ENCODE measurements at regions not wholly inside any gene's neighbourhood (a gene's known extent, or its start where the extent isn't known, plus 50 kb on each side); places are given as distances from the start of the nearest gene placed in this dataset.
"Not testable (repeated sequence)": the region's sequence is repeated elsewhere in the genome, so short reads cannot be mapped to it uniquely, and the experiment has no call there.

DNA sequence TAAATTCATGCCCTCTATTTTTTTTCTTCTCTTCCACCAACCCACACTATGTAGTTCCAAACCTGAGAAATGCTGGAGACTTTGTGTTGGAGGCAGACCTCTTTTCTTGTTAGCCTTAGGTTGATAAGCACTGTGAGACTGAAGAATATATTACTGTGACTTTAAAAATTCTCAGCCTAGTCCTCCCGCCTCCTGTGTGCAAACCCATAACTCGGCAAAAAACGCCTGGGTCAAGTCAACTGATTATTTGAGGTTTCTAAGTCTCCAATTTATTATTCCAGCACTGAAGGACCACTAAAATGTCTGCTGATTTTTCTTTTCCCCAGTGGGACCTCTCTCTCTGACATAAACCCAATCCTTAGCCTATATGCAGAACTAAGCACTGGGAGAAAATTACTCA, 1946.0 kb upstream of the RAG2 start:
- CTCF ChIA-PET, result no interaction called here
- no peak overlapping the region for H3K27ac ChIP-seq (ENCODE audit: low read depth, low read length)
- Mint-ChIP-seq H3K4me1 (no peaks in the 10 kb centered on the region), H3K9me3 (peaks cover 1 to 33% (median 2%) of the 10 kb centered on the region in 5 donors), H3K27ac (peak overlapping the region in 1 of 8 donors; percentile 65), H3K36me3 (no peaks in the 10 kb centered on the region), H3K27me3 (no peaks in the 10 kb centered on the region), H3K4me3 (no peak overlapping the region)
- POLR2A ChIA-PET, result no interaction called here
- no peaks in the 10 kb centered on the region for H3K36me3 ChIP-seq (ENCODE audit: insufficient read depth, low read length)
- H3K4me1 ChIP-seq (ENCODE audit: insufficient read depth, low read length), result no peaks in the 10 kb centered on the region
- H3K4me3 ChIP-seq (ENCODE audit: low read length), result no peak overlapping the region
- no peaks in the 10 kb centered on the region for H3K9me3 ChIP-seq (ENCODE audit: low read length)
- DNase-seq, result no peak
- no peaks in the 10 kb centered on the region for H3K27me3 ChIP-seq (ENCODE audit: insufficient read depth, low read length, poor library complexity, severe bottlenecking)

DNA sequence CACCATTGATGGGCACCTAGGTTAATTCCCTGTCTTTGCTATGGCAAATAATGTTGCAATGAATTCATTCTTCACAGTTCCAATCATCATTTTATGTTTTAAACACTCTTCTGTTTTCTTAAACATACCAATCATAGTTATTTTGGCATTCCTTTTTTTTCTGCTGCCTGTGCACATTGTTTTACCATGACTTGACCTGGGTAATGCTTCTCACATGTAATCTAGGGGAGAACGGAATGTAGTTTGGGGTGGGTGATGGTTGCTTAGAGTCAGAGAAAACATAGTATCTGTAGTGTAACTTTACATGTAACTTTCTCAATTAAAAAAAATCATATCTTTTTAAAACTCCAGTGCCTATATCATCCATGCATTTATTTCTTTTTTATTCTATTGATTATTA, 1945.3 kb upstream of the RAG2 start:
- Mint-ChIP-seq H3K4me3 (no peak overlapping the region), H3K27ac (no peak overlapping the region), H3K36me3 (no peaks in the 10 kb centered on the region), H3K4me1 (no peaks in the 10 kb centered on the region), H3K9me3 (peaks cover 0 to 33% (median 2%) of the 10 kb centered on the region in 5 donors), H3K27me3 (no peaks in the 10 kb centered on the region)
- no peak for DNase-seq
- POLR2A ChIA-PET, result no interaction called here
- no peak overlapping the region for H3K4me3 ChIP-seq (ENCODE audit: low read length)
- CTCF ChIA-PET, result no interaction called here
- H3K36me3 ChIP-seq (ENCODE audit: insufficient read depth, low read length), result no peaks in the 10 kb centered on the region
- H3K9me3 ChIP-seq (ENCODE audit: low read length), result no peaks in the 10 kb centered on the region
- H3K27me3 ChIP-seq (ENCODE audit: insufficient read depth, low read length, poor library complexity, severe bottlenecking), result no peaks in the 10 kb centered on the region
- no peaks in the 10 kb centered on the region for H3K4me1 ChIP-seq (ENCODE audit: insufficient read depth, low read length)
- H3K27ac ChIP-seq (ENCODE audit: low read depth, low read length), result no peak overlapping the region

DNA sequence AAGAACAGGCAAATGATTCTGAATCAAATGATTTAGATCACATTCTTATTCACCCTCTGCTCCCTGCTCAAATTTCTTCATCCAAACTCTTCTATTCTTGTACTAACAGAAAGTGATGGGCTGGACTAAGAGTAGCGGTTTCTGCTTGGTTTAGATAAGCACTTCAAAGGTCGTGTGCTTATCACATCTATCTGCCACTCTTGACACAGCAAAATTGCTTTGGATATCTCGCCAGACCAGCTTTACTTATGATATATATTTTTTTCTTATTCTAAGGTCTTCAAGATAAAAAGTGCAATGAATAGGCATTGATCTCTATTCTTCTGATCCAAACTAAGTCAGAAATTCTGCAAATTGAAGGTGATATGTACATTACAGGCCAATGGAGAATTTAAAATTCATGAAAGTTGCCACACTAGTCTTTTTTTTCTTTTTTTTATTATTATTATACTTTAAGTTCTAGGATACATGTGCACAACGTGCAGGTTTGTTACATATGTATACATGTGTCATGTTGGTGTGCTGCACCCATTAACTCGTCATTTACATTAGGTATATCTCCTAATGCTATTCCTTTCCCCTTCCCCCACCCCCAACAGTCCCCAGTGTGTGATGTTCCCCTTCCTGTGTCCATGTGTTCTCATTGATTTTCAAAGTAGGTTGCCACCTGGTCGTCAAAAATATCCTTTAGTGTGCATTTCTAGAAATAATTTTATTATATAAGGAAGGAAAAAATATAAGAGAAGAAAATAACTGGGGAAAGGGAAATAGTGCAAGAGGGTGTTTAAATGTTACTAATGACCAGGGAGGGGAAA, 1941.0 kb upstream of the RAG2 start:
- H3K27me3 Mint-ChIP-seq, result no peaks in the 10 kb centered on the region
- peaks cover 3 to 40% (median 10%) of the 10 kb centered on the region in 5 donors for H3K9me3 Mint-ChIP-seq
- ChIA-PET CTCF (no interaction called here), POLR2A (no interaction called here)
- H3K4me1 Mint-ChIP-seq, result no peaks in the 10 kb centered on the region
- no peak for DNase-seq
- H3K4me1 ChIP-seq (ENCODE audit: insufficient read depth, low read length), result no peaks in the 10 kb centered on the region
- no peaks in the 10 kb centered on the region for H3K36me3 Mint-ChIP-seq
- H3K9me3 ChIP-seq (ENCODE audit: low read length), result no peaks in the 10 kb centered on the region
- H3K27me3 ChIP-seq (ENCODE audit: insufficient read depth, low read length, poor library complexity, severe bottlenecking), result no peaks in the 10 kb centered on the region
- H3K27ac Mint-ChIP-seq, result no peak overlapping the region
- no peaks in the 10 kb centered on the region for H3K36me3 ChIP-seq (ENCODE audit: insufficient read depth, low read length)
- no peak overlapping the region for H3K27ac ChIP-seq (ENCODE audit: low read depth, low read length)
- no peak overlapping the region for H3K4me3 ChIP-seq (ENCODE audit: low read length)
- no peak overlapping the region for H3K4me3 Mint-ChIP-seq

DNA sequence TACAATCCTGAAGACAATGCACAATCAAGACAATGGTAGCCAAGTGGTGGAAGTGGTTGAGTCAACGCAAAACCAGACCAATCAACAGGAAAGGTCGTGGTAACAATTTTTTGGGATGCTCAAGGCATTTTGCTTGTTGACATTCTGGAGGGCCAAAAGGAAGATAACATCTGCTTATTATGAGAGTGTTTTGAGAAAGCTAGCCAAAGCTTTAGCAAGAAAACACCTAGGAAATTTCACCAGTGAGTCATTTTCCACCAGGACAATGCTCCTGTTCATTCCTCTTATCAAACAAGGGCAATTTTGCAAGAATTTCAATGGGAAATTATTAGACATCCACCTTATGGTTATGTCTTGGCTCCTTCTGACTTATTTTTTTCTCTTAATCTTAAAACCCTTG, 1932.2 kb upstream of the RAG2 start:
- CTCF ChIA-PET, result no interaction called here
- H3K27me3 Mint-ChIP-seq, result no peaks in the 10 kb centered on the region
- H3K27ac Mint-ChIP-seq, result no peak overlapping the region

DNA sequence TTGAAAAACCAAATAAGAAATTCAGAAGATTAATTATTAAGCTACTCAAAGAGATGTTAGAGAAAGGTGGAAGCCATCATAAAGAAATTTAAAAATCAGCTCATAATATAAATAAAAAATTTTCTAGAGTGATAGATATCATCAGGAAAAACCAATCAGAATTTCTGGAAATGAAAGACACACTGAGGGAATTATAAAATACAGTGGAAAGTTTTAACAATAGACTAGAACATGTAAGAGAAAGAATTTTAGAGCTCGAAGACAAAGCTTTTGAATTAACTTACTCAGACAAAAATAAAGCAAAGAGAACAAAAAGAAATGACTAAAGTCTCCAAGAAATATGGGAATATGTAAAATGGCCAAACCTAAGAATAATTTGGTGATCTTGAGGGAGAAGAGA, 1926.9 kb upstream of the RAG2 start:
- ChIA-PET CTCF (no interaction called here), POLR2A (no interaction called here)
- Histone ChIP-seq H3K27ac (ENCODE audit: low read depth, low read length) (no peak overlapping the region), H3K36me3 (ENCODE audit: insufficient read depth, low read length) (no peaks in the 10 kb centered on the region), H3K9me3 (ENCODE audit: low read length) (no peaks in the 10 kb centered on the region), H3K27me3 (ENCODE audit: insufficient read depth, low read length, poor library complexity, severe bottlenecking) (no peaks in the 10 kb centered on the region), H3K4me3 (ENCODE audit: low read length) (no peak overlapping the region), H3K4me1 (ENCODE audit: insufficient read depth, low read length) (no peaks in the 10 kb centered on the region)
- H3K9me3 Mint-ChIP-seq, result peaks cover 4 to 48% (median 26%) of the 10 kb centered on the region in 5 donors
- H3K4me3 Mint-ChIP-seq, result no peak overlapping the region
- no peak overlapping the region for H3K27ac Mint-ChIP-seq
- H3K27me3 Mint-ChIP-seq, result no peaks in the 10 kb centered on the region
- H3K36me3 Mint-ChIP-seq, result no peaks in the 10 kb centered on the region
- no peak for DNase-seq
- H3K4me1 Mint-ChIP-seq, result no peaks in the 10 kb centered on the region

More for the DNA sequence above, 1932.2 kb upstream of the RAG2 start:
- Histone ChIP-seq H3K4me3 (ENCODE audit: low read length) (no peak overlapping the region), H3K27me3 (ENCODE audit: insufficient read depth, low read length, poor library complexity, severe bottlenecking) (no peaks in the 10 kb centered on the region), H3K36me3 (ENCODE audit: insufficient read depth, low read length) (no peaks in the 10 kb centered on the region), H3K9me3 (ENCODE audit: low read length) (no peaks in the 10 kb centered on the region), H3K4me1 (ENCODE audit: insufficient read depth, low read length) (no peaks in the 10 kb centered on the region), H3K27ac (ENCODE audit: low read depth, low read length) (no peak overlapping the region)
- H3K4me1 Mint-ChIP-seq, result no peaks in the 10 kb centered on the region
- POLR2A ChIA-PET, result no interaction called here
- no peaks in the 10 kb centered on the region for H3K36me3 Mint-ChIP-seq
- DNase-seq, result no peak
- no peak overlapping the region for H3K4me3 Mint-ChIP-seq
- H3K9me3 Mint-ChIP-seq, result peaks cover 9 to 51% (median 27%) of the 10 kb centered on the region in 5 donors

DNA sequence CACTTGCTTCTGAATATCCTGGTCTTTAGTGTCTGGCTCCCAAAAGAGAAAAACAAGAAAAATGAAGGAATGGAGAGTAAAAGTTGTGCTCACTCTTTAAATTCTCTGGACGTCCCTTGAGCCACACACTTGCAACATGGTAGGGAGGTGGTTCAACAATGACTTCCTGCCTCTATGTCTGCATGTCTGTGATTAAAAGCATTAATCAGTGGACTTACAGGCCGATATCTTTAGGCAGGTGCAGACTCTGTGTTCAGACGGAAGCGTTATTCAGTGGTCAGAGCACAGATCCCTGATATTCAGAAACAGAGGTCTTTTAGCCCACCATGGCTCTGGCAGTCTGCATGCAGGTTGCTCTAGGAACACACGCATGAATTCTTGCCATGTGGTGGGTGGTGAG, 1920.0 kb upstream of the RAG2 start:
- Histone ChIP-seq H3K36me3 (ENCODE audit: insufficient read depth, low read length) (no peaks in the 10 kb centered on the region), H3K9me3 (ENCODE audit: low read length) (no peaks in the 10 kb centered on the region), H3K4me3 (ENCODE audit: low read length) (no peak overlapping the region), H3K27me3 (ENCODE audit: insufficient read depth, low read length, poor library complexity, severe bottlenecking) (no peaks in the 10 kb centered on the region), H3K27ac (ENCODE audit: low read depth, low read length) (no peak overlapping the region), H3K4me1 (ENCODE audit: insufficient read depth, low read length) (no peaks in the 10 kb centered on the region)
- no peak for DNase-seq
- no peaks in the 10 kb centered on the region for H3K4me1 Mint-ChIP-seq
- H3K27ac Mint-ChIP-seq, result no peak overlapping the region
- CTCF ChIA-PET, result no interaction called here
- peaks cover 0 to 25% (median 7%) of the 10 kb centered on the region in 5 donors for H3K9me3 Mint-ChIP-seq
- no peak overlapping the region for H3K4me3 Mint-ChIP-seq
- no peaks in the 10 kb centered on the region for H3K36me3 Mint-ChIP-seq
- POLR2A ChIA-PET, result no interaction called here
- no peaks in the 10 kb centered on the region for H3K27me3 Mint-ChIP-seq

DNA sequence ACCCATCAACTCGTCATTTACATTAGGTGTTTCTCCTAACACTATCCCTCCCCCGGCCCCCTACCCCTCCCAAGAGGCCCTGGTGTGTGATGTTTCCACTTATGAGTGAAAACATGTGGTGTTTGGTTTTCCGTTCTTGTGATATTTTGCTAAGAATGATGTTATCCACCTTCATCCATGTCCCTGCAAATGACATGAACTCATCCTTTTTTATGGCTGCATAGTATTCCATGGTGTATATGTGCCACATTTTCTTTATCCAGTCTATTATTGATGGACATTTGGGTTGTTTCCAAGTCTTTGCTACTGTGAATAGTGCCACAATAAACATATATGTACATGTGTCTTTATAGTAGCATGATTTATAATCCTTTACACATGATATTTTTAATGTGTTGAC, 1914.8 kb upstream of the RAG2 start:
- H3K27ac ChIP-seq (ENCODE audit: low read depth, low read length); DNase-seq; H3K27me3 Mint-ChIP-seq; H3K27me3 ChIP-seq (ENCODE audit: insufficient read depth, low read length, poor library complexity, severe bottlenecking); H3K4me1 ChIP-seq (ENCODE audit: insufficient read depth, low read length); H3K4me3 ChIP-seq (ENCODE audit: low read length); H3K9me3 ChIP-seq (ENCODE audit: low read length); H3K36me3 ChIP-seq (ENCODE audit: insufficient read depth, low read length); H3K4me3 Mint-ChIP-seq; POLR2A ChIA-PET; H3K27ac Mint-ChIP-seq; H3K36me3 Mint-ChIP-seq; H3K4me1 Mint-ChIP-seq; CTCF ChIA-PET: not testable (repeated sequence)
- peaks cover 0 to 37% (median 10%) of the 10 kb centered on the region in 5 donors for H3K9me3 Mint-ChIP-seq

DNA sequence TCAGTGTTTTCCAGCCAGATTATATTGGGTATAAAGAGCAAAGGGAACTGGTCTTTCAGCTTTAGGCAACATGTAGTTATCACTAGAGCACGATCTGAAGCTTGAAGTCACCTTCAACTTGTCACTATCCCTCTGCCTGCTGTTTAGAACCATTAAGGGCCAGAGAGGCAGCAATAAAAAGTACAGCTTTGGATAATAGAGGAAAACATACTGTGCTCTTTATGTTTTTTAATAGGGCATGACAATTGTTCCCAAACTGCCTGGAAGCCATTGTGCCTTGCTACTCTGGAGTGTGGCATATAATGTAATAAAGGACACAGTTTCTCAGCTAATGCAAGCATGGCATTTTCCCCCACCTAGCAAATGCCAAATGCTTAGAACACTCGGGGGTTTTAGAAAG, 1912.0 kb upstream of the RAG2 start:
- Mint-ChIP-seq H3K9me3 (peaks cover 2 to 36% (median 10%) of the 10 kb centered on the region in 5 donors), H3K27ac (no peak overlapping the region), H3K4me3 (no peak overlapping the region), H3K4me1 (no peaks in the 10 kb centered on the region), H3K36me3 (no peaks in the 10 kb centered on the region), H3K27me3 (no peaks in the 10 kb centered on the region)
- no peak for DNase-seq
- ChIA-PET CTCF (no interaction called here), POLR2A (no interaction called here)
- H3K9me3 ChIP-seq (ENCODE audit: low read length), result no peaks in the 10 kb centered on the region
- no peaks in the 10 kb centered on the region for H3K4me1 ChIP-seq (ENCODE audit: insufficient read depth, low read length)
- no peaks in the 10 kb centered on the region for H3K36me3 ChIP-seq (ENCODE audit: insufficient read depth, low read length)
- H3K4me3 ChIP-seq (ENCODE audit: low read length), result no peak overlapping the region
- H3K27me3 ChIP-seq (ENCODE audit: insufficient read depth, low read length, poor library complexity, severe bottlenecking), result no peaks in the 10 kb centered on the region
- no peak overlapping the region for H3K27ac ChIP-seq (ENCODE audit: low read depth, low read length)

Measured in CD8-positive, alpha-beta memory T cell (primary cell).